ENCODE measurements at regions not wholly inside any gene's neighbourhood (a gene's known extent, or its start where the extent isn't known, plus 50 kb on each side); places are given as distances from the start of the nearest gene placed in this dataset.

DNA sequence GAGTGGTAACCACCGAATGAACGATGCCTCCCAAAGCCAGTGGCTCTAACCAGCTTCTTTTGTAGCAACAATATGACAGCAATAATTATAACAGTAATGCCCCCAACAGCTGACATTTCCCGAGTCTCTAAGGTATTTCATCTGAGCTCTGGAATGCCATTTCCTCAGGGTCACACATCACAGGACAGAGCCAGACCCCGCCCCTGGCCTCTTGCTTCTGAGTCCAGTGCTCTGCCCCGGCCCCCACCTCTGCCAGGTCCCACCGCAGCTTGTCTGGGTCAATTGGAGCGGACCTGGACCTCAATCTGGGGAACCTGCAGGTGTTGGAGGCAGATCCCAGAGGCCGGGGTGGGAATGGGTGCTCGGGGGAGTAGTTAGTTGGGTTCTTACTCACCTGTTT is 63.8 kb downstream of the IGLL1 start:
- H3K56ac ChIP-seq (ENCODE audit: extremely low read depth, insufficient read depth, low read length) = no peak overlapping the region
- no peaks in the 10 kb centered on the region for H3K36me3 ChIP-seq (ENCODE audit: control insufficient read depth, insufficient read depth, low read length)
- CTCF ChIA-PET = no interaction called here
- no peaks in the 10 kb centered on the region for H3K79me1 ChIP-seq (ENCODE audit: low read depth in 1 of 2, low read length in 2 of 2)
- H3K4me3 ChIP-seq (ENCODE audit: insufficient read depth, low read depth, low read length) = no peak overlapping the region
- no peak overlapping the region for H3K9ac ChIP-seq (ENCODE audit: low read depth, low read length)
- H3K9me1 ChIP-seq (ENCODE audit: insufficient read depth, low read length) = no peaks in the 10 kb centered on the region
- ATAC-seq (ENCODE audit: low read depth) = no peak
- BruUV-seq (replicated peaks) = no TSS peak
- no peak overlapping the region for H4K8ac ChIP-seq (ENCODE audit: low read depth in 2 of 2, low read length in 2 of 2)
- H4K91ac ChIP-seq (ENCODE audit: insufficient read depth, low read depth, low read length) = no peak overlapping the region
- no peak overlapping the region for H3K4ac ChIP-seq (ENCODE audit: low read depth, low read length)
- no peak overlapping the region for H2AK9ac ChIP-seq (replicated peaks; ENCODE audit: low read depth, low read length, poor library complexity)
- H2AFZ ChIP-seq (replicated peaks; ENCODE audit: low read length, poor library complexity) = no peak overlapping the region
- H2BK5ac ChIP-seq (ENCODE audit: low read depth, low read length, poor library complexity, severe bottlenecking) = no peak overlapping the region
- H2BK15ac ChIP-seq (ENCODE audit: low read depth, low read length) = no peak overlapping the region
- no peak overlapping the region for H3K27ac ChIP-seq (ENCODE audit: insufficient read depth, low read length)
- no peak for DNase-seq
- H3K4me2 ChIP-seq (ENCODE audit: low read depth, low read length) = no peak overlapping the region
- no peak overlapping the region for H3K23ac ChIP-seq (ENCODE audit: low read depth, low read length)
- no peak overlapping the region for H2BK120ac ChIP-seq (ENCODE audit: low read depth, low read length)
- no peak overlapping the region for H4K5ac ChIP-seq (ENCODE audit: low read depth, low read length)
- dilution Hi-C loops (cut with HindIII; ENCODE audit: low sequenced_read_pairs, unreplicated experiment) (no loop called here), intact Hi-C loops (cut with micrococcal nuclease) (no loop called here), in situ Hi-C loops (cut with MboI; ENCODE audit: low sequenced_read_pairs) (no loop called here)
- peaks cover 8% of the 10 kb centered on the region for H3K4me1 ChIP-seq (ENCODE audit: control insufficient read depth, insufficient read depth, low read length)
- no peaks in the 10 kb centered on the region for H3K9me3 ChIP-seq (ENCODE audit: control insufficient read depth, insufficient read depth, low read length)
- no peaks in the 10 kb centered on the region for H4K20me1 ChIP-seq (ENCODE audit: insufficient read depth, low read length)
- no peaks in the 10 kb centered on the region; the same call in 1 of the 2 replicates for H3K27me3 ChIP-seq (ENCODE audit: control insufficient read depth, insufficient read depth, low read length)
- H2AK5ac ChIP-seq (ENCODE audit: low read depth, low read length) = no peak overlapping the region
- WGBS, 2 experiments (ENCODE audit: extremely low coverage in 2 of 2, insufficient read length in 1 of 2) = 50% methylated on average over 1 of the region's 9 CpGs; no CpG with 5 or more reads in 1 of the 2 experiments
- TF ChIP-seq MAFK (IDR thresholded peaks at IDR 0.05; ENCODE audit: low read depth, low read length) (no peak), MXI1 (IDR thresholded peaks at IDR 0.05; ENCODE audit: borderline replicate concordance, low read depth, low read length) (no peak), FOS (IDR thresholded peaks at IDR 0.05; ENCODE audit: low read depth, low read length) (no peak), USF2 (IDR thresholded peaks at IDR 0.05; ENCODE audit: low read depth, low read length) (no peak), SMC3 (IDR thresholded peaks at IDR 0.05; ENCODE audit: low read depth, low read length) (no peak), RFX5 (IDR thresholded peaks at IDR 0.05; ENCODE audit: low read depth, low read length) (no peak), POLR2A (IDR thresholded peaks at IDR 0.05; ENCODE audit: low read depth, low read length) (no peak), CHD1 (IDR thresholded peaks at IDR 0.05; ENCODE audit: low read depth, low read length) (no peak), NFE2L2 (IDR thresholded peaks at IDR 0.05; ENCODE audit: low read depth, low read length) (no peak), BHLHE40 (IDR thresholded peaks at IDR 0.05; ENCODE audit: low read depth, low read length) (no peak), CEBPB (IDR thresholded peaks at IDR 0.05; ENCODE audit: low read depth, low read length) (no peak), MAZ (IDR thresholded peaks at IDR 0.05; ENCODE audit: borderline replicate concordance, low read depth, low read length) (no peak), RCOR1 (IDR thresholded peaks at IDR 0.05; ENCODE audit: insufficient replicate concordance, low read length) (no peak), RAD21 (IDR thresholded peaks at IDR 0.05; ENCODE audit: low read length) (no peak)
- TF ChIP-seq, protein P1, sequence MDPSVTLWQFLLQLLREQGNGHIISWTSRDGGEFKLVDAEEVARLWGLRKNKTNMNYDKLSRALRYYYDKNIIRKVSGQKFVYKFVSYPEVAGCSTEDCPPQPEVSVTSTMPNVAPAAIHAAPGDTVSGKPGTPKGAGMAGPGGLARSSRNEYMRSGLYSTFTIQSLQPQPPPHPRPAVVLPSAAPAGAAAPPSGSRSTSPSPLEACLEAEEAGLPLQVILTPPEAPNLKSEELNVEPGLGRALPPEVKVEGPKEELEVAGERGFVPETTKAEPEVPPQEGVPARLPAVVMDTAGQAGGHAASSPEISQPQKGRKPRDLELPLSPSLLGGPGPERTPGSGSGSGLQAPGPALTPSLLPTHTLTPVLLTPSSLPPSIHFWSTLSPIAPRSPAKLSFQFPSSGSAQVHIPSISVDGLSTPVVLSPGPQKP (IDR thresholded peaks at IDR 0.05; ENCODE audit: borderline replicate concordance, low read depth, low read length) = no peak
- TF ChIP-seq, protein P2, sequence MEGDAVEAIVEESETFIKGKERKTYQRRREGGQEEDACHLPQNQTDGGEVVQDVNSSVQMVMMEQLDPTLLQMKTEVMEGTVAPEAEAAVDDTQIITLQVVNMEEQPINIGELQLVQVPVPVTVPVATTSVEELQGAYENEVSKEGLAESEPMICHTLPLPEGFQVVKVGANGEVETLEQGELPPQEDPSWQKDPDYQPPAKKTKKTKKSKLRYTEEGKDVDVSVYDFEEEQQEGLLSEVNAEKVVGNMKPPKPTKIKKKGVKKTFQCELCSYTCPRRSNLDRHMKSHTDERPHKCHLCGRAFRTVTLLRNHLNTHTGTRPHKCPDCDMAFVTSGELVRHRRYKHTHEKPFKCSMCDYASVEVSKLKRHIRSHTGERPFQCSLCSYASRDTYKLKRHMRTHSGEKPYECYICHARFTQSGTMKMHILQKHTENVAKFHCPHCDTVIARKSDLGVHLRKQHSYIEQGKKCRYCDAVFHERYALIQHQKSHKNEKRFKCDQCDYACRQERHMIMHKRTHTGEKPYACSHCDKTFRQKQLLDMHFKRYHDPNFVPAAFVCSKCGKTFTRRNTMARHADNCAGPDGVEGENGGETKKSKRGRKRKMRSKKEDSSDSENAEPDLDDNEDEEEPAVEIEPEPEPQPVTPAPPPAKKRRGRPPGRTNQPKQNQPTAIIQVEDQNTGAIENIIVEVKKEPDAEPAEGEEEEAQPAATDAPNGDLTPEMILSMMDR (conservative IDR thresholded peaks at IDR 0.05; ENCODE audit: low read depth, low read length) = no peak
- H3K14ac ChIP-seq (replicated peaks; ENCODE audit: low read depth, low read length) = no peak overlapping the region
- H3K18ac ChIP-seq (ENCODE audit: low read depth, low read length) = no peak overlapping the region
- POLR2A ChIA-PET (ENCODE audit: unreplicated experiment) = no interaction called here
- H2BK20ac ChIP-seq (ENCODE audit: low read depth, low read length) = no peak overlapping the region

All from IMR-90 (cell line).